Spleen (tissue), 7 donors: ENCODE measurements at regions not wholly inside any gene's neighbourhood (a gene's known extent, or its start where the extent isn't known, plus 50 kb on each side); places are given as distances from the start of the nearest gene placed in this dataset.

Experiments used
- CTCF ChIP-seq, 11 experiments: fragments of 200-600 bp in 7 of 11; fragments of 450-650 bp in 4 of 11; sonication (generic) in 4 of 11; IDR thresholded peaks in 8 of 11; conservative IDR thresholded peaks in 3 of 11; 1 replicate in 7 of 11; 2 replicates in 4 of 11; pipeline versions ENCODE4 v1.4.0 to v1.8.0; 2016 to 2021; ENCODE audit warnings: antibody characterized with exemption in 11 of 11, inconsistent platforms in 4 of 11, mild to moderate bottlenecking in 1 of 11
- POLR2AphosphoS5 ChIP-seq, 3 donors: sonication (generic); formaldehyde crosslinking; IDR thresholded peaks; one replicate each; pipeline ENCODE4 v1.5.1; 2017; ENCODE audit warnings: antibody characterized with exemption in 3 of 3
- donor health status: DM: no; HTN: no; CAD: no; lungs with moderate emphysema.
- donor health status: DM: no; HTN: no; CAD: no.
- donor health status: DM: no; HTN: no; CAD: no.

- TF ChIP-seq CTCF (IDR thresholded peaks at IDR 0.05 in 8 of 11, conservative IDR thresholded peaks at IDR 0.05 in 3 of 11) (no peak), POLR2AphosphoS5 (IDR thresholded peaks at IDR 0.05) (no peak)
Measured at GRCh38 chr3:127039719-127040118, 56.8 kb downstream of the PLXNA1 start.
